AG09319 (cell line): ENCODE measurements at regions not wholly inside any gene's neighbourhood (a gene's known extent, or its start where the extent isn't known, plus 50 kb on each side); places are given as distances from the start of the nearest gene placed in this dataset.

Experiments
- DNase-seq: peaks from one replicate; pipeline ENCODE4 v3.0.0-alpha.2; 2010; ENCODE audit warnings: low read depth; ENCODE audit errors: extremely low read depth
- CTCF ChIP-seq: IDR thresholded peaks from 2 replicates; pipeline ENCODE4 v1.5.1; 2011; ENCODE audit warnings: low read depth, mild to moderate bottlenecking, inconsistent platforms, low read length, moderate library complexity

- TF ChIP-seq CTCF, result no peak
- DNase-seq, result no peak
Measured at GRCh38 chr11:71332046-71332445, 79.7 kb upstream of the SHANK2 start.

GRCh38 chr11:71331631-71332030, 79.3 kb upstream of the SHANK2 start:
- TF ChIP-seq CTCF, result no peak
- no peak for DNase-seq

- no peak for TF ChIP-seq CTCF
- no peak for DNase-seq
Measured at GRCh38 chr11:71330996-71331395, 78.6 kb upstream of the SHANK2 start.

GRCh38 chr11:71330349-71330748, 78.0 kb upstream of the SHANK2 start:
- no peak for TF ChIP-seq CTCF
- DNase-seq, result no peak

- no peak for TF ChIP-seq CTCF
- DNase-seq, result no peak
Measured at GRCh38 chr11:71329786-71330185, 77.4 kb upstream of the SHANK2 start.

GRCh38 chr11:71329165-71329510, 76.8 kb upstream of the SHANK2 start:
- TF ChIP-seq CTCF, result no peak
- no peak for DNase-seq

- DNase-seq, result no peak
- no peak for TF ChIP-seq CTCF
Measured at GRCh38 chr11:71327156-71328085, 75.0 kb upstream of the SHANK2 start.
